DMS153 (cell line): ENCODE measurements at regions not wholly inside any gene's neighbourhood (a gene's known extent, or its start where the extent isn't known, plus 50 kb on each side); places are given as distances from the start of the nearest gene placed in this dataset.
A peak's percentile ranks its signal among the peaks of the same experiment; 100 is the strongest.

Experiments
- DNase-seq: peaks from one replicate; lab custom pipeline; 2025; lab: John Stamatoyannopoulos, UW

DNA sequence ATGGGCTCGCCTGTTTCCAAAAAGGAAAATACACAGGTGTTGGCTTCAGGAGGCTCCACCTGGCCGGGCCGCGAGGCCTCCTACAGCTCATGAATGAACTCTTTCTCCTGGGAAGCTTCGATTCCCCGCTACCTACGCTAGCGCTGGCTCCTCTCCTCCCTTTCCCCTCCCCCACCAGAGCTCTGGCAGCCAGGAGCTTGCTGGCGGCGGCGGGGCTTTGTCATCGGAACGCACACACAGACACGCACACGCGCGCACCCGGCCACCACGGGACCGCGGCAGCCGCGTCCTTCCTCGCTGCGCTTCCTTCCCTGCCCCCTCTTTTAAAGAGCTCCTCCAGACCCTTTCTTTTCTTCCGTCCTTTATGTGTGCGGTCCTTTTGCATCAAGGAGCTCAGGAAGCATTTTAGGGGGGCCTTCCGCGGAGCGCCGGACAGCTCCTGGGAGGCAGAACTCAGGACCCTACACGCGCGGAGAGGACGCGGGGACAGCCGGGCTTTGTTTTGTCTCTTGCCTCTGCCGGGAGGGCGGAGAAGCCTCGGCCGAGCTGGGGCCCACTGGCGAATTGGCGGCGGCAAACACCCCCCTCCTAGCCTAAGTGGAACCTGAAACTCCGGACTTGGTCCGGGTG is 70.2 kb upstream of the BCOR start:
- DNase-seq: peak; percentile 50

GRCh38 chrX:40167233-40167849 is 69.6 kb upstream of the BCOR start:
- DNase-seq: no peak

DNA sequence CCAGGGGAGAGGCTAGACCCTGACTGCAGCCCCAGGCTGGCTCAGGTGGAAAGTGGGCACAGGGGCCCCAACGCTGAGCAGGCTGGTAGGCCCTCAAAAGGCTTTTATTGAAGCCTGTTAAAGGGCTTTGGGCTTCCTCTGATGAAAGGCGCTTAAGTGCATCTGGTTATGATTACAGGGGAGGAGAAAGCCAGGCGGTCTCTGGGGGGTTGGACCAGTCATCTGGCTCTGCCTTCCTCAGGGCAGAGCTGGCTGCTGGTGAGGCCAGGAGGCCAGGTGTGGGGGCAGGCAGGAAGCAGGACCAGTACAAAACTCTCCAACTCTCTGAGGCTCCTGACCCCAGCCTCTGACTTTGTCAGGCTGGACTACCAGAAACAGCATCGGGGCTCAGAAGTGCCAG is 68.8 kb upstream of the BCOR start:
- DNase-seq: peak; percentile 63

DNA sequence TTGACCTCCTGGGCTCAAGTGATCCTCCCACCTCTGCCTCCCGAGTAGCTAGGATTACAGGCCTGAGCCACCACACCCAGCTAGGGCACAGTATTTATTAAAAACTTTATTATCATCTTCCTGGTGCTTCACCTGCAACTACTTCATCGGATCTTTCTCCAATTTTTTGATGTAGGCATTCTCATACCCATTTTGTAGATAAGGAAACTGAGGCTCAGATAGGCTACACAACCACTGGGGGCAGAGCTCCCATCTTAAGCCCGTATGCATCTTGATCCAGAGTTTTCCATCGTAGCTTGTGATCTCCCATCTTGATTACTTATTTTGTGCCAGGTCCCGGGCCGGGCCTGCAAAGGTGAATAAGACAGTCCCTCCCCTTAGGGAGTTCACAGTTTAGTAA is 68.1 kb upstream of the BCOR start:
- DNase-seq: no peak

DNA sequence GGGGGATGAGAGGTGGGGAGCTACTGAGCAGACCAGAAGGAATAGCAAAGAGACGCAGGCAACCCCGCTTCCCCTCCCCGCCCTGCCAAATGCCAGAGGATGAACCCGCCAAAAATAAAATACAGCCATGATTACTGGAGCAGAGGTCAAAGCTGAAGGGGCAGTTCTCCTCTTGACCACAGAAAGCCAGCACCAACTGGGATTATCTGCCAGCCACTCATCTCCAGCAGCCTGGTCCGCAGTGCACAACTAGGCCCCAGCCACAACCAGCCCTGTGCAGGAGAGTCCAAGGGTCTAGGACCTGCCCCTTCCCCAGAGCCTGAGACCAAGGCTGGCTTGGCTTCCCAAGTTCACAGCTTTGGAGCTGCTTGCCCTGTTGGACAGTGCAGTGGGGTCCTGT is 67.4 kb upstream of the BCOR start:
- DNase-seq: no peak

DNA sequence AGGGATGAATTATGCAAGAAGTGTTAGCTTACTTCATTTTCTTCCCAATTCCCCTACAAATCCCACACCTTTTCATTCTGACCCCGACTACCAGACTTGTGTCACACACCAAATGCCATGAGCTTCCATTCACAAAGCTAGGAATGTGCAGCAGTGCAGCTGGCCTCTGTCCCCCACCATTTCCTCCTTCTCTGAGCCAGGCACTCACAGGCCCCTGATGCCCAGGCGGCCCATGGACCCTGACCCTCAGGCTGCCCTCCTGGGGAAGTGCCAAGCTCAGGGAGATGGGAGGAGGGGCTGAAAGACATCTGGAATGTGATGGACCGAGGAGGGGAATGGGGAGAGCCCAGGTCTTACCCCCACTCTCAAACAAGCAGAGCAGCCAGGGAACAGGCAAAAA is 67.0 kb upstream of the BCOR start:
- no peak for DNase-seq

GRCh38 chrX:40158036-40158706 is 60.4 kb upstream of the BCOR start:
- DNase-seq: no peak

GRCh38 chrX:40157228-40158035 is 59.7 kb upstream of the BCOR start:
- no peak for DNase-seq

GRCh38 chrX:40156470-40157227 is 58.9 kb upstream of the BCOR start:
- no peak for DNase-seq

GRCh38 chrX:40155589-40156469 is 58.1 kb upstream of the BCOR start:
- no peak for DNase-seq

GRCh38 chrX:40154853-40155588 is 57.3 kb upstream of the BCOR start:
- no peak for DNase-seq

GRCh38 chrX:40154250-40154852 is 56.6 kb upstream of the BCOR start:
- DNase-seq: peak; percentile 87

DNA sequence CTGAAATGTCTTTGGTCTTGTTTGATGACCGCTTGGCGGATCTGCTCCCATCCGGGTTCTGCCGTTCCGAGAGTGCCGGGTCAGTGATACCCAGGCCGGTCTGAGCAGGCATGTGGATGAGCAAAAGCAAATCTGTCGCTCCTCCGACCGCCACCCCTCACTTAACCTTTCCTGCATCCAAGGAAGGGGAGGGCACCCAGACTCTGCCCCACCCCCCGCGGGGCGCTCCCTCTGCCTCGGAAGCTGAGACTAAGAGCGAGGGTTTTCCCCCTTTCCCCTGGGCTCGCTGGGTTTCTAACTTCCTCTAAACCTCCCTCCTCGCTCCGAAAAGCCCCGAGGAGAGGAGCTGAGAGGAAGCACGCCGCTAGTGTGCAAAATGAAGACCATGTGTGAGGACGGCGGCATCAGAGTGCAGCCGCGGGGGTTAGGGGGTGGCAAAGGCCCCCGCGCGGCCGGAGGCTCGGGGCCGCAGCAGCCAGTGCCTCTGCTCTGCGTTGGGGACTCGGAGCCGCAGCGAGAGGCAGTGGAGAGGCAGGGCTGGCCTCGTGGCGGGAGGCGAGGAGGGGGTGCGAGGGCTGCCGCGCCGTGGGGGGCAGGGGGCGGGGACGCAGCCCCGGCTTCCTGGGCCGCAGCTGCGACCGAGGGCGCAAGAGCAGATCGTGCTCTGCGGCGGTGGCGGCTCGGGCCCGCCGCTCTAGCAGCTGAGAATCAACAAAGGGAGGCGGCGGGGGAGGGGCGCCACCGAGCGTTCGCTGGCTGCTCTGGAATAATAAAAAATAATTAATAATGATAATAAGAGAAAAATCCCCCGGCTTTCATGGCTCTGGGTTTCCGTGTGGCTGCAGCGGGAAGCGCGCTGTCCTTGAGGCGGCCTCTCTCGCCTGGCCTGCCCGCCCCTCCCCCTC is 55.8 kb upstream of the BCOR start:
- DNase-seq: peak; percentile 38

- no peak for DNase-seq
Measured at GRCh38 chrX:40152741-40153344, 55.1 kb upstream of the BCOR start.

- DNase-seq: no peak
Measured at GRCh38 chrX:40152173-40152711, 54.5 kb upstream of the BCOR start.

- no peak for DNase-seq
Measured at GRCh38 chrX:40151211-40152172, 53.7 kb upstream of the BCOR start.

- DNase-seq: no peak
Measured at GRCh38 chrX:40150503-40150902, 52.7 kb upstream of the BCOR start.
